Glutamatergic neuron (in vitro differentiated cells): ENCODE measurements at regions not wholly inside any gene's neighbourhood (a gene's known extent, or its start where the extent isn't known, plus 50 kb on each side); places are given as distances from the start of the nearest gene placed in this dataset.

Experiments used
- DNase-seq: peaks from one replicate; pipeline ENCODE4 v3.0.0; 2022
- H3K27ac Mint-ChIP-seq: one replicate; pipeline ENCODE4 v1.8.0; 2020; ENCODE audit warnings: mild to moderate bottlenecking, mixed read lengths, inconsistent platforms; ENCODE audit not compliant: unreplicated experiment
- H3K27me3 Mint-ChIP-seq: one replicate; pipeline ENCODE4 v1.8.0; 2020; ENCODE audit warnings: mild to moderate bottlenecking, moderate library complexity, mixed read lengths, inconsistent platforms; ENCODE audit not compliant: unreplicated experiment
- H3K36me3 Mint-ChIP-seq: one replicate; pipeline ENCODE4 v1.8.0; 2020; ENCODE audit warnings: mild to moderate bottlenecking, mixed read lengths, inconsistent platforms; ENCODE audit not compliant: unreplicated experiment
- H3K4me1 Mint-ChIP-seq: one replicate; pipeline ENCODE4 v1.8.0; 2020; ENCODE audit warnings: mild to moderate bottlenecking, low read depth, mixed read lengths, inconsistent platforms; ENCODE audit not compliant: unreplicated experiment
- H3K4me3 Mint-ChIP-seq: one replicate; pipeline ENCODE4 v1.8.0; 2020; ENCODE audit warnings: mild to moderate bottlenecking, mixed read lengths, inconsistent platforms; ENCODE audit not compliant: unreplicated experiment
- H3K9me3 Mint-ChIP-seq: one replicate; pipeline ENCODE4 v1.8.0; 2020; ENCODE audit warnings: mild to moderate bottlenecking, moderate library complexity, mixed read lengths, inconsistent platforms; ENCODE audit not compliant: unreplicated experiment
- TF ChIP-seq, protein P1 (sequence below): fragments of 200-600 bp; sonication (generic); IDR thresholded peaks from one replicate; pipeline ENCODE4 v1.5.0; 2021; ENCODE audit not compliant: partially characterized antibody, unreplicated experiment

DNA sequence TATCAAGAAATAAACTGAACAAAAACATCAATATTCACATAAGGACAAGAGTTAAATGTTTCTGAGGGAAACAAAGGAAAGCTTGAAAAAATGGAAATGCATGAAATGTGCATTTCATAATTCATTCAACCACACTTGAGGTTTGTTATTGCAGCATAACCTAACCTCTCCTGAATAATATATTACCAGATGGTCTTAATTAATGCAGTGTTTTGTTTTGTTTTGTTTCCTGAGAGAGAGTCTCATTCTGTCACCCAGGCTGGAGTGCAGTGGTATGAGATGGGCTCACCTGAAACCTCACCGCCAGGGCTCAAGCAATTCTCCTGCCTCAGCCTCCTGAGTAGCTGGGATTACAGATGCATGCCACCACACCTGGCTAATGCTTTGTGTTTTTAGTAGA lies 139.9 kb upstream of the PIEZO2 start:
- H3K27me3 Mint-ChIP-seq: no peaks in the 10 kb centered on the region
- no peak overlapping the region for H3K4me3 Mint-ChIP-seq
- H3K27ac Mint-ChIP-seq: no peak overlapping the region
- no peaks in the 10 kb centered on the region for H3K9me3 Mint-ChIP-seq
- H3K4me1 Mint-ChIP-seq: no peaks in the 10 kb centered on the region
- no peak for DNase-seq
- TF ChIP-seq, protein P1, sequence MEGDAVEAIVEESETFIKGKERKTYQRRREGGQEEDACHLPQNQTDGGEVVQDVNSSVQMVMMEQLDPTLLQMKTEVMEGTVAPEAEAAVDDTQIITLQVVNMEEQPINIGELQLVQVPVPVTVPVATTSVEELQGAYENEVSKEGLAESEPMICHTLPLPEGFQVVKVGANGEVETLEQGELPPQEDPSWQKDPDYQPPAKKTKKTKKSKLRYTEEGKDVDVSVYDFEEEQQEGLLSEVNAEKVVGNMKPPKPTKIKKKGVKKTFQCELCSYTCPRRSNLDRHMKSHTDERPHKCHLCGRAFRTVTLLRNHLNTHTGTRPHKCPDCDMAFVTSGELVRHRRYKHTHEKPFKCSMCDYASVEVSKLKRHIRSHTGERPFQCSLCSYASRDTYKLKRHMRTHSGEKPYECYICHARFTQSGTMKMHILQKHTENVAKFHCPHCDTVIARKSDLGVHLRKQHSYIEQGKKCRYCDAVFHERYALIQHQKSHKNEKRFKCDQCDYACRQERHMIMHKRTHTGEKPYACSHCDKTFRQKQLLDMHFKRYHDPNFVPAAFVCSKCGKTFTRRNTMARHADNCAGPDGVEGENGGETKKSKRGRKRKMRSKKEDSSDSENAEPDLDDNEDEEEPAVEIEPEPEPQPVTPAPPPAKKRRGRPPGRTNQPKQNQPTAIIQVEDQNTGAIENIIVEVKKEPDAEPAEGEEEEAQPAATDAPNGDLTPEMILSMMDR: no peak
- no peaks in the 10 kb centered on the region for H3K36me3 Mint-ChIP-seq

- H3K9me3 Mint-ChIP-seq: no peaks in the 10 kb centered on the region
- H3K27me3 Mint-ChIP-seq: no peaks in the 10 kb centered on the region
- no peaks in the 10 kb centered on the region for H3K36me3 Mint-ChIP-seq
- no peak overlapping the region for H3K4me3 Mint-ChIP-seq
- no peak for DNase-seq
- no peak overlapping the region for H3K27ac Mint-ChIP-seq
- TF ChIP-seq, protein P1: no peak
- H3K4me1 Mint-ChIP-seq: no peaks in the 10 kb centered on the region
Measured at GRCh38 chr18:11288401-11288800, 139.0 kb upstream of the PIEZO2 start.

DNA sequence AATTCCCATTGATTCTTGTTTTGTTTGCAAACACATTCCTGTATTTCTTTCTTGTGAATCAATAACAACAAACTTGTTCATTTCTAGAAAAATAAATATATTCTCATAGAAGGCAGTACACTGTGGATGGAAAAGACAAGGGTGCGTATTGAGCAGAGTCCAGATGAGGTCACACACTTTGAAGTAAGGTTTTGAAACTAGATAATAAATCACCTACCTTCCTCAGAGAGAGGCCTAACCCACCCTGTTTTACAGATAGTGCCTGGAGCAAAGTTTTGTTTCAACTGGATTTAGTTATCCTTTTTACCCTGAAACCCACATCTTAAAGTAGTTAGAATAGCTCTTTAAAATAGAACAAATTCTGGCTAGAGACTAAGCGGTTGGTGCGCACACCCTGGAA lies 137.1 kb upstream of the PIEZO2 start:
- TF ChIP-seq, protein P1: no peak
- H3K4me3 Mint-ChIP-seq: no peak overlapping the region
- H3K27me3 Mint-ChIP-seq: no peaks in the 10 kb centered on the region
- H3K4me1 Mint-ChIP-seq: no peaks in the 10 kb centered on the region
- no peak overlapping the region for H3K27ac Mint-ChIP-seq
- DNase-seq: no peak
- no peaks in the 10 kb centered on the region for H3K9me3 Mint-ChIP-seq
- no peaks in the 10 kb centered on the region for H3K36me3 Mint-ChIP-seq

GRCh38 chr18:11284811-11285210 lies 135.4 kb upstream of the PIEZO2 start:
- Mint-ChIP-seq H3K27me3 (no peaks in the 10 kb centered on the region), H3K36me3 (no peaks in the 10 kb centered on the region), H3K27ac (no peak overlapping the region), H3K9me3 (no peaks in the 10 kb centered on the region), H3K4me3 (no peak overlapping the region), H3K4me1 (no peaks in the 10 kb centered on the region)
- TF ChIP-seq, protein P1: no peak
- no peak for DNase-seq

DNA sequence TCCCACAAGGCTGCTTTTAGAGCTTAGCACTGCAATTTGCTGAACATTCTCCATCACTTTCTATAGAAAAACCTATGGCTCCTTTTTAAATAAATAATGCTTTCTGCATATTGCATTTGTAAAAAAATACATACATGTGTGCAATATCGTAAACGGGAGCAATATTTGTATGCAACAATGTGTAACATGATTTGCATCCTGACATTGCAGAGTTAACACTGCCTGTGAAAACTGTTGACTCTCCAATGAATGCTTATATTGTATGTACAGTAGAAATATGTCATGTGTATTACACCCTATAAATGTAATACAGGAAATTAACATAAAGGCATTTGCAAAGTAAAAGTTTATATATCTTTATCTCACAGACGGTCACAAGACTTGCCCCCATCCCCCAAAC lies 135.0 kb upstream of the PIEZO2 start:
- Mint-ChIP-seq H3K27ac (no peak overlapping the region), H3K4me1 (no peaks in the 10 kb centered on the region), H3K27me3 (no peaks in the 10 kb centered on the region), H3K36me3 (no peaks in the 10 kb centered on the region), H3K9me3 (peaks cover 3% of the 10 kb centered on the region), H3K4me3 (no peak overlapping the region)
- no peak for DNase-seq
- TF ChIP-seq, protein P1: no peak
